Upper lobe of right lung (tissue), 1 donor: ENCODE measurements at regions not wholly inside any gene's neighbourhood (a gene's known extent, or its start where the extent isn't known, plus 50 kb on each side); places are given as distances from the start of the nearest gene placed in this dataset.

Experiments
- ATAC-seq: fragments of 200-7000 bp; cut with Tn5 transposase; one replicate; pipeline ENCODE4 v1.9.1; 2020; ENCODE audit warnings: mild to moderate bottlenecking, moderate library complexity
- DNase-seq: peaks from one replicate; pipeline ENCODE4 v3.0.0-alpha.2; 2020
- H3K27ac ChIP-seq: fragments of 200-600 bp; one replicate; pipeline ENCODE4 v1.8.0; 2022
- H3K27me3 ChIP-seq: fragments of 200-600 bp; one replicate; pipeline ENCODE4 v1.8.0; 2022; ENCODE audit warnings: mild to moderate bottlenecking
- H3K36me3 ChIP-seq: fragments of 200-600 bp; one replicate; pipeline ENCODE4 v1.8.0; 2022
- H3K4me1 ChIP-seq: fragments of 200-600 bp; one replicate; pipeline ENCODE4 v1.8.0; 2022
- H3K4me3 ChIP-seq: fragments of 200-600 bp; one replicate; pipeline ENCODE4 v1.8.0; 2022; ENCODE audit warnings: mild to moderate bottlenecking
- H3K9me3 ChIP-seq: fragments of 200-600 bp; one replicate; pipeline ENCODE4 v1.8.0; 2022
- intact Hi-C: fragments of 100-400 bp; cut with DNase I; formaldehyde crosslinking; loops from one replicate; pipeline ENCODE4 v1.11.0; 2022
- TF ChIP-seq, protein P1 (sequence below): fragments of 200-600 bp; IDR thresholded peaks from one replicate; pipeline ENCODE4 v1.8.0; 2022; ENCODE audit warnings: antibody characterized with exemption
- donor health status: DM: no; HTN: yes; CAD: no; lungs with severe emphysema.

DNA sequence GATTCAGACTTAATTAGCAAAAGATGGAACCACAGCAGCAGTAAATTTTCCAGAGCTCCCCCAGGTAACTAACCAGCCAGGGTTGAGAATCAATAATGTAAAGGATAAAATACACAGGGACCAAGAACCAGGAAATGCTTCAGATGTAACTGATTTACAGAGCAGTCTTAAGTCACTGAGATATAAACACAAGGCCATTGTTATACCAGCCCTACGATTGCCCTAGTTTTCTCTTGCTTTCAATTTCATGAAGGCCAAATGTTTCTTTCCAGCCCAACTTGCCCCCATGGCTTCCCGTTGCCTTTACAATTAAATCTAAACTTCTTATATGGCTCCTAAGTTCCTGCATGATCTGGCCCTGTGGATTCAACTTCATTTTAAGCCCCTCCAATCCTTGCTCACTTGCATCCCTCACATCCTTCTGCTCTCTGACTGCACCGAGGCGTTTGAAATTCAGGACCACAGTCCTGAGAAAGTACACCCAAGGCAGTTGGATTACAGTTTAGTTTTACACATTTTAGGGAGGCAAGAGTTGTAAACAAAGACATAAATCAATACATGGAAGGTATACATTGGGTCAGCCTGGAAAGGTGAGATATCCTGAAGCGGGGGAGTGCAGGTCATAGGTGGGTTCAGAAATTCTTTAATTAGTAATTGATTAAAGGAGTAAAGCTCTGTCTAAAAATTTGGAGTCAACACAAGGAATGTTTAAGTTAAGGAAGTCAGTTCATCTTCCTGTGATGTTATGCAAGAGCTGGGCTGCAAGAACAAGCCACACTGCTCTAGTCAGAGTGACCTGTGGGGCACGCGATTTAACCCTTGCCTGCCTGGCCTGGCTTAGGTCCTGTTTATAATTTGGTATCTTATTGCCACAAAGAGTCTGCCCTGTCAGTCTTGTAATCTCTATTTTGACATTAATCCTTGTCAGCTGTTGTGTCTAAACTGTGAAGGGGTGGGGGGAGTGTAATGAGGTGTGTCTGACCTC lies 69.9 kb upstream of the COG2 start:
- no peak overlapping the region for H3K27ac ChIP-seq
- ATAC-seq = peak; percentile 49

DNA sequence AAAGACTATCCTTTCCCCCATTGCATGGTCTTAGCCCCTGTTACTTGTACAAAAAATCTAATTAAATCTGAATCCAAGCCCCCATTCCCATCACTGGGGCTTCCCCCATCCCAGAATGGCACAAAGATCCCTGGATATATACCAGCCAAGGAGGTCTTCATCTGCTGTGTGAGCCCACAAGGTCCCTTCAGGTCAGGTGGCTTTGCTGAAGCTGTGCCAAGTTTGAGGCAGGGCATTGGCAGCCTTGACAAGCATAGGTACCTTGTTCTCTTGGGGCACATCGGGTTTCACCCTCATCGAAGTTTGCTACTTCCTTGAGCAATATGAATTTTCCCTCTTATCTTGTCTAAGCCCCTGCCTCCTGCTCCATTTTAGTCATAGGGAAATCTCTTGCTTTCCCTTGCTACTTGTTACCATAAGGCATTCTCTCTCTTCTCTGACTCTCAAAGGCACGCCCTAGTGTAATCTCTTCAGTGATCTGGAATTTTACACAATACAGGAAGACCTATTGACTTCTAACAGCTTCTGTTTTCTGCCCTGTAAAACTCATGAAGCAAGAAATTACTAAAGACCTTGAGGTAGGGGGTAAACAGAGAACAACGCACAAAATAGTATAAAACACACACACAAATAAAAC lies 71.4 kb upstream of the COG2 start:
- no peak for DNase-seq
- no peak overlapping the region for H3K4me3 ChIP-seq
- no peak overlapping the region for H3K27ac ChIP-seq
- TF ChIP-seq, protein P1, sequence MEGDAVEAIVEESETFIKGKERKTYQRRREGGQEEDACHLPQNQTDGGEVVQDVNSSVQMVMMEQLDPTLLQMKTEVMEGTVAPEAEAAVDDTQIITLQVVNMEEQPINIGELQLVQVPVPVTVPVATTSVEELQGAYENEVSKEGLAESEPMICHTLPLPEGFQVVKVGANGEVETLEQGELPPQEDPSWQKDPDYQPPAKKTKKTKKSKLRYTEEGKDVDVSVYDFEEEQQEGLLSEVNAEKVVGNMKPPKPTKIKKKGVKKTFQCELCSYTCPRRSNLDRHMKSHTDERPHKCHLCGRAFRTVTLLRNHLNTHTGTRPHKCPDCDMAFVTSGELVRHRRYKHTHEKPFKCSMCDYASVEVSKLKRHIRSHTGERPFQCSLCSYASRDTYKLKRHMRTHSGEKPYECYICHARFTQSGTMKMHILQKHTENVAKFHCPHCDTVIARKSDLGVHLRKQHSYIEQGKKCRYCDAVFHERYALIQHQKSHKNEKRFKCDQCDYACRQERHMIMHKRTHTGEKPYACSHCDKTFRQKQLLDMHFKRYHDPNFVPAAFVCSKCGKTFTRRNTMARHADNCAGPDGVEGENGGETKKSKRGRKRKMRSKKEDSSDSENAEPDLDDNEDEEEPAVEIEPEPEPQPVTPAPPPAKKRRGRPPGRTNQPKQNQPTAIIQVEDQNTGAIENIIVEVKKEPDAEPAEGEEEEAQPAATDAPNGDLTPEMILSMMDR = no peak
- H3K27me3 ChIP-seq = no peaks in the 10 kb centered on the region
- H3K36me3 ChIP-seq = no peaks in the 10 kb centered on the region
- intact Hi-C loops = no loop called here
- H3K9me3 ChIP-seq = no peaks in the 10 kb centered on the region
- ATAC-seq = no peak
- peaks cover 9% of the 10 kb centered on the region for H3K4me1 ChIP-seq

More for the DNA sequence above, 69.9 kb upstream of the COG2 start:
- peaks cover 9% of the 10 kb centered on the region for H3K4me1 ChIP-seq
- intact Hi-C loops = no loop called here
- H3K9me3 ChIP-seq = no peaks in the 10 kb centered on the region
- TF ChIP-seq, protein P1 = no peak
- no peak for DNase-seq
- no peaks in the 10 kb centered on the region for H3K36me3 ChIP-seq
- no peaks in the 10 kb centered on the region for H3K27me3 ChIP-seq
- no peak overlapping the region for H3K4me3 ChIP-seq

DNA sequence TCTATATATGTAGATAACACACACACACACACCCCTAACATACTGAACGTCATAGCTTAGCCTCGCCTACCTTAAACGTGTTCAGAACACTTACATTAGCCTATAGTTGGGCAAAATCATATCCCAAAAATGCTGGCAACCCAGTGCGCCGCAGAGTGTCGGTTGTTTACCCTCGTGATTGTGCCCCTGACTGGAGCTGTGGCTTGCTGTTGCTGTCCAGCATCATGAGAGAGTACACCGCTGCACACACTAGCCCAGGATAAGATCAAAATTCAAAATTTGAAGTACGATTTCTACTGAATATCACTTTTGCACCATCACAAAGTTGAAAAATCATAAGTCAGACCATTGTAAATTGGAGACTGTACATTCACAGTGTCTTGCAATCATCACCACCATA lies 73.1 kb upstream of the COG2 start:
- TF ChIP-seq, protein P1 = no peak
- Histone ChIP-seq H3K4me3 (no peak overlapping the region), H3K27me3 (no peaks in the 10 kb centered on the region), H3K9me3 (no peaks in the 10 kb centered on the region), H3K27ac (no peak overlapping the region), H3K4me1 (peaks cover 9% of the 10 kb centered on the region), H3K36me3 (no peaks in the 10 kb centered on the region)
- ATAC-seq (no peak), DNase-seq (no peak)
- intact Hi-C loops = no loop called here

DNA sequence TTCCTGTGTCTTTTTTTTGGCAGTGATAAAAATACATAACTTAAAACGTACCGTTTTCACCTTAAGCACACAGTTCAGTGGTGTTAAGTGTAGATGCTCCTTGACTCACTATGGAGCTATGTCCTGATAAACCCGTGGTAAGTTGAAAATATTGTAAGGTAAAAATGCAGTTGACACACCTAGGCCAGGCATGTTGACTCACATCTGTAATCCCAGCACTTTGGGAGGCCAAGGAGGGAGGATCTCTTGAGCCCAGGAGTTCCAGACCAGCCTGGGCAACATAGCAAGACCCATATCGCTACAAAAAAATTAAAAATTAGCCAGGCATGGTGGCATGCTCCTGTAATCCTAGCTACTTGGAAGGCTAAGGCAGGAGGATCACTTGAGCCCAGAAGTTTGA lies 73.6 kb upstream of the COG2 start:
- peaks cover 9% of the 10 kb centered on the region for H3K4me1 ChIP-seq
- H3K36me3 ChIP-seq = no peaks in the 10 kb centered on the region
- ATAC-seq (no peak), DNase-seq (no peak)
- intact Hi-C loops = no loop called here
- TF ChIP-seq, protein P1 = no peak
- no peaks in the 10 kb centered on the region for H3K27me3 ChIP-seq
- no peak overlapping the region for H3K4me3 ChIP-seq
- H3K27ac ChIP-seq = no peak overlapping the region
- no peaks in the 10 kb centered on the region for H3K9me3 ChIP-seq

DNA sequence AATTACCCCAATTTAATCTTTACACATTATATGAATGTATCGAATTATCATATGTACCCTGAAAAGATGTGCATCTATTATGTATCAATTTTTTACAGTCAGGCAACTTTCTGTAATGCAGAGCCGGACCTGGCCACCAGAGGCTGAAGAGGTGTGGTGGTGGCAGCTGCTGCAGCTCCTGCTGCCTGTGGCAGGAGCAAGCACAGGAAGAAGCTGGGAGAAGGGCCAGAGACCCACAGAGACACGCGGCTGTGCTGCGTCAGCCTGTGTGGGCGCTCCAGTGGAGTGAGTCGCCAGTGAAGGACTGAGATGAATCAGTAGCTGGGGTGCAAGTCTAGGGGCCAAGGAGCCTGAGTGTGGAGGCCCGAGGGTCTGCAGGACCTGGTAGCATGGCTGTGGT lies 74.3 kb upstream of the COG2 start:
- Histone ChIP-seq H3K27ac (no peak overlapping the region), H3K4me3 (no peak overlapping the region), H3K36me3 (no peaks in the 10 kb centered on the region), H3K9me3 (no peaks in the 10 kb centered on the region), H3K27me3 (no peaks in the 10 kb centered on the region), H3K4me1 (peaks cover 9% of the 10 kb centered on the region)
- TF ChIP-seq, protein P1 = no peak
- ATAC-seq (no peak), DNase-seq (no peak)
- intact Hi-C loops = no loop called here
